OCI-LY7 (cell line): ENCODE measurements at regions not wholly inside any gene's neighbourhood (a gene's known extent, or its start where the extent isn't known, plus 50 kb on each side); places are given as distances from the start of the nearest gene placed in this dataset.

Source experiments
- CTCF ChIP-seq: fragments of 200-600 bp; sonication (generic); conservative IDR thresholded peaks from 2 replicates; pipeline ENCODE4 v1.5.1; 2014; ENCODE audit warnings: mild to moderate bottlenecking, antibody characterized with exemption, low read length, moderate library complexity, mixed read lengths
- EZH2phosphoT487 ChIP-seq: fragments of 200-600 bp; sonication (generic); IDR thresholded peaks from 2 replicates; pipeline ENCODE4 v1.6.1; 2018; ENCODE audit warnings: low read depth, borderline replicate concordance, mild to moderate bottlenecking, mixed run types, antibody characterized with exemption, low read length, moderate library complexity, mixed read lengths

- TF ChIP-seq CTCF (no peak), EZH2phosphoT487 (no peak)
Measured at GRCh38 chr6:76852776-76853175, 610.5 kb downstream of the HTR1B start.
